ENCODE measurements at regions not wholly inside any gene's neighbourhood (a gene's known extent, or its start where the extent isn't known, plus 50 kb on each side); places are given as distances from the start of the nearest gene placed in this dataset.
A peak's percentile ranks its signal among the peaks of the same experiment; 100 is the strongest.

DNA sequence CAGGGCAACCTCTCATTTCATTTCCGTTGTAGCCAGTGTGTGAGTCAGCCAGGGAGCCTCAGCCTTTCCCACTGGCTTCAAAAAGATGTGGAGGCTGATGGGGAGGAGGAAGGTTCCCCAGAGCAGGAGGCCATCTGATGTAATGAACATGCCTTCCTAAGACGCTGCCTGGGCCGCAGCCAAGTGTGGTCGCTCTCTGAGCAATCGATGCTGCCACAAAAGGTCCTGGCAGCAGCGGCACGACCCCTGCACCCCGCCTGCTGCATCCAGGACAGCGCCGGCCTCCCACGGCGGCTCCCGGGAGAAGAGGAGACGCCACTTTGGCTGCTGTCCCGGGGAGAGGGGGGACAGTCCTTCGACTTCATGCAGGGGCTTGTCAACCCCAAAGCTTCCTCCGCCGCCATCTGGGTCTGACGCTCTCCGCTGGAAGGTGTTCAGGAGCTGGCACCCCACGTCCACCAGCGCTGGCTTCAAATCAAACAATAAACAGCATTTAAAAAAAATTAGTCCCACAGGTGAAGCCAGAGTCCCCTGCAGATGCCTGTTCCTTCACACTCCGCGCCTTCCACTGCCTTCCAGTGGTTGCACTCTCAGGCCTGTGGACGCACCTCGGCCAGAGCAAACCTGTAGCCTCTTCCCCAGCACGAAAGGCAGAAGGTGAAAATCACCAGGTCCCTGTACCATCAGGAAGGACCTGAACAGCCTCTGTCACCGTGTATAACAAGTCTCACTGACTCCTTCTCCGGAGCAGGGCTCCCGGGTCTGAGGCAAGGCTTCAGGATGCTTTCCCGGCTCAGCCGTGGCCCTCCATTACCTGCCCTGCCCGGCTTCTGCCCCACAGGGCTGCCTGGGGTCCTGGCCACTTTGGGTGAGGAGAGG lies 930.7 kb downstream of the BRD1 start:
- no peak for DNase-seq

GRCh38 chr22:48895831-48896765 lies 931.6 kb downstream of the BRD1 start:
- no peak for DNase-seq

DNA sequence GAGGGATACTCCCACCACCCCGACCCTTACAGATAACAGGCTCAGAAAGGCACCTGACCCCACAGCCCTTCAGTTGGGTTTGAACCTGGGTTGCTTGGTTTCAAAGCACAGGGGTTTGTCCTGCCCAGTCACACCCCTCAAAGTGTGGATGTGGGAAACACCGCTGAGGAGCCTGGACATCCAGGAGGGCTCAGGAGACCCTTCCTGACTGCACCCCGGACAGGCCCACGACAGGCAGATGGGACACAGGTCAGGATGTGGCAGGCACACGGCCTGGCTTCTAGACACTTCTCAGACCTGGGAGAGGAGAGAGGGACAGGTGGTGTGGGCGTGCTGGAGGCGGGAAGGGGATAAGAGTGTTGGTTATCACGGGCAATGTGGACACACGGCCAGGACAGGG lies 932.3 kb downstream of the BRD1 start:
- no peak for DNase-seq

GRCh38 chr22:48894804-48895250 lies 932.8 kb downstream of the BRD1 start:
- DNase-seq, result no peak

DNA sequence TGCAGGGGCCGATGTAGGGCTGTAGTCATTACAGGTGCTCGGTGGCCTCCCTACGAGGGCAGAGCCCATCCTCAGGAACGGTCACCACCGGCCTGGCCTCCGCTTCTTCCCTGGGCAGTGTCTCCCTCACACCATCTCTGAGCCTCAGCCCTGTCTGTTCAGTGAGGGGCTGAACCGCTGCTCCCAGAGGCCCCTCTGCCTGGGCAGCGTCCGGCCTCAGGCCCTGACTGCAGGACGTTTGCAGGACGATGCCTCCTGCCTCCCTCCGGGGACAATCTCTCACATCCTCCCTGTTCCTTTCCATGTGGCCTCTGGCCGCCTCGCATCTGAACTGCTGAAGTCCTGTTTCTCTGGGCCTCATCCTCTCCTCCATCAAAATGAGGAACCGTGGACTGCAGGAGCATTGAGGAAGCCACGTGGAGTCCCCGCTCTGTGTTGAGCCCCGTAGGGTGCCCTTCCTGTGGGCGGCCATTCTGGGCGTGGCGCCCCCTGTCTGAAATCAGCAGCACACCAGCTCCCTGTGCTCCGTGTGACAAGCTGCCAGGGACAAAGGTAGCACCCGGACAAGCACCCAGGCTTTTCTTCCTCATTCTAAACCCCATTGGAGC lies 933.5 kb downstream of the BRD1 start:
- no peak for DNase-seq

DNA sequence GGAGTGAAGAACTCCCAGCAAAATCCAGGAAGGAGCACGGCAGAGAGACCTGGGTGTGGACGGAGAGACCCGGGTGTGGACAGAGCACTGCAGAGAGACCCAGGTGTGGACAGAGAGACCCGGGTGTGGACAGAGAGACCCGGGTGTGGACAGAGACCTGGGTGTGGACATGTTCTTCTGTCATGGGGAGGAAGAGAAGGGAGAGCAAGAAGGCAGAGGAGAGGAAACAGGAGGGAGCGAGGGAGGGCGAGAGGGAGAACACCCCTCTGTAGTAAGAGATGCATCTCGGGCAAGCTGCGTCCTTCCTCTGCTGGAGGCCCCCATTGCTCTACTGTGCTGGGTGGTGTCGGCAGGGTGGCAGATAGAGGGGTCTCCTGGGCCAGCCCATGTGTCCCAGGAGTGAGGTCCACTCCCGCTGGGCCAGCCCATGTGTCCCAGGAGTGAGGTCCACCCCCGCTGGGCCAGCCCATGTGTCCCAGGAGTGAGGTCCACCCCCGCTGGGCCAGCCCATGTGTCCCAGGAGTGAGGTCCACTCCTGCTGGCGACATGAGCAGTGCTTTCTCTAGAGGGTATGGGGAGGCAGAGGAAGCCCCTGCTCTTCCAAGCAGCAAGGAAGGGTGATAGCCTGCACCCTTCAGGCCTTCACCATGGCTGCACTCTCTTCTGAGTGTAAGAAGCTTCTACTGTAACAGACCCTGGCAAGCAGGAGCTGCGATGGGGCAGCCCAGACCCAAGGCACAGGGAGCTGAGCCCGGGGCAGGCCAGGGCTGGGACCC lies 934.2 kb downstream of the BRD1 start:
- no peak for DNase-seq

DNA sequence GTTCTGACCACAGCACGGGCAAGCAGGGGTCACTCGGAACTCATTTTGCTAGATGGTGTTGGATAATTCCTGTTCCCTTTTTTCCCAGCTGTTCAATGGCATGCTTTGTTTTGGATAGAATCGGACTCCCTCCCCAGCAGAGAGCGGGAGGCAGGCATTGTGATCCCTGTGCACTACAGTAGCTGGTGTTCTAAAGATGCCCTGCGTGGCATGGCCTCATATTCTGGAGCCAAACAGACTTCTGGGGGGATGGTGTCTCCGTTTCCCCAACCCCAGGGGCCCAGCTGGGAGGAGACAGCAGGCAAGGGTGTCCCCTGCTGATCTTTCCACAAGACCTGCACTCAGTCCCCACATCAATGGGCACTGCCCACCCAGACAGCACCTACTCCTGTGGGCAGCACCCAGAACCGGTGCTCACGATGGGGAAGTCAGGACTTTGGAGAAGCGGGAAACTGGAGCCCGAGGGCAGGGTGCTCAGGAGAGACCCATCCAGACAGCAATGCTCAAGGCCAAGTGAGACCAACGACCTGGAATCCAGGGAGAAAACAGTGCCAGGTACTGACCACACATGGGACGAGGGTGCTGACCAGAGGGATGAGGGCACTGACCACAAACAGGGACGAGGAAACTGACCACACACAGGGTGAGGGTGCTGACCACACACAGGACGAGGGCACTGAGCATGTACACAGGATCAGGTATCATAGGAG lies 934.9 kb downstream of the BRD1 start:
- peak in 6 of 56 donors; percentile 10 to 30 (median 28) for DNase-seq

DNA sequence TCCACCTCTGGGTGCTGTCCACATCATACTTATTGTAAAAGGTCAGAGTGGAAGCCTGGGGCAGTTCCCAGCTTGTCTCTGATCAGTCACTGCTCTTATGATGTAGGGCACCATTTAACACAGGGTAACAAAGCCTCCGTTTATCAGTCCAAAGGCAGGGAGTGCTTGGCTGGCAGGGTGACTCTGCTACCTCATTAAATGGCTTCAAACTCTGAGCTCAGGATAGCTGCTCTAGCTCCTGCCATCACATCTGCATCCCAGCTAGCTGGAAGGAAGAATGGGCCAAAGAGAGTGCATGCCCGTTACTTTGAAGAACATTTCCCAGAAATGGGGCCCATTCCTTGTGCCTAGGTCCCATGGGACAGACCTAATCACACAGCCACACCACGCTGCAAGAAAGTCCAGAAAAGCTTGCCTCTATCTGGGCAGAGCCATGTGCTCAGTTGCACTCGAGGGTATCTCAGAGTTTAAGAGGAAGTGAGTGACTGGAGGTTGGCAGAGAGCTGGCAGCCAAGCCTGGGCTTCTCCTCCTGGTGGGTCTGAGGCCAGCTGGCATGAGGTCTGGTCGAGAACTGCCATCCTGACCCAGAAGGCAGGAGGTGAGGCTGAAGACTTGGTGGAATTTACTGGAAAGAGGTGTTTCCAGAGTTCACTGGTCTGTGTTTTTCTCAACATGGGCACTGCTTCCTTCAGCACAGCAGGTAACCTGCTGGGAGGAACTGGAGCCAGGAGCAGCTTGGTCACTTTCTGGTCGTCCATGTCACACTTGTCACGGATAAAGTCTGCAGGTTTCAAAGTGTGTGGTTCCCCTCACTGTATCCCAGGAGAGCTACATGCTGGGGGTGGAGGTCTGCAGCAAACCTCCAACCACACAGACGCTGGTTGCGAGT lies 935.7 kb downstream of the BRD1 start:
- no peak for DNase-seq

GRCh38 chr22:48890693-48891554 lies 936.7 kb downstream of the BRD1 start:
- DNase-seq, result no peak

GRCh38 chr22:48889887-48890692 lies 937.6 kb downstream of the BRD1 start:
- no peak for DNase-seq

DNA sequence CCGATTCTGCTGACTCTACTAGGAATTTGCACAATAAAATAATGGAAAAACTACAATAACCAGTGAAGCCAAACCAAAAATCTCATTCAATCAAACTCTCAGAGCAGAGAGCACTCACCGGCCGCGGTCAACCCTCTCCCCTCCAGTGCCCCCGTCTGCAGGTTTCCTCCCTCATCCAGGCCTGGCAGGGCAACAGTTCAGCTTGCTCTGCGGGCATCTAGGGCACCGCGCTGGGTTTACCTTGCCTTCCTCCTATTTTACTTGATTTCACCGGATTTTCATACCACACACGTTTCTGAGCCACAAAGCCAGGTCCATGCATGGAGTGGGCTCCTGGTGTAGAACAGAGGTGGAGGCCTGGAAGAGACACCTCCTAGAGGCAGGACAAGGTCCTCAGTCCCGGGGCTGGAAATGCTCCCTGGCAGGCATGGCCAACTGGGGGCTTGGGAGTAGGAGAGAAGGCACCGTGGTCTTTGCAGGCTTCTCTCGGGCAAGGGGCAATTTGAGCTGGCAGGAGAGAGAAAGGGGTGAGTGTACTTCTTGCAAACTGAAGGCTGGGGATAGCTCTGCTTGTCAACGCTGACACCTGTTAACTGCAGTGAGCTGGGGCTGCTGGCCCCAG lies 938.4 kb downstream of the BRD1 start:
- DNase-seq, result no peak

GRCh38 chr22:48888466-48889208 lies 939.0 kb downstream of the BRD1 start:
- no peak for DNase-seq

- DNase-seq, result no peak
Observed at GRCh38 chr22:48887394-48888332, 940.0 kb downstream of the BRD1 start.

DNA sequence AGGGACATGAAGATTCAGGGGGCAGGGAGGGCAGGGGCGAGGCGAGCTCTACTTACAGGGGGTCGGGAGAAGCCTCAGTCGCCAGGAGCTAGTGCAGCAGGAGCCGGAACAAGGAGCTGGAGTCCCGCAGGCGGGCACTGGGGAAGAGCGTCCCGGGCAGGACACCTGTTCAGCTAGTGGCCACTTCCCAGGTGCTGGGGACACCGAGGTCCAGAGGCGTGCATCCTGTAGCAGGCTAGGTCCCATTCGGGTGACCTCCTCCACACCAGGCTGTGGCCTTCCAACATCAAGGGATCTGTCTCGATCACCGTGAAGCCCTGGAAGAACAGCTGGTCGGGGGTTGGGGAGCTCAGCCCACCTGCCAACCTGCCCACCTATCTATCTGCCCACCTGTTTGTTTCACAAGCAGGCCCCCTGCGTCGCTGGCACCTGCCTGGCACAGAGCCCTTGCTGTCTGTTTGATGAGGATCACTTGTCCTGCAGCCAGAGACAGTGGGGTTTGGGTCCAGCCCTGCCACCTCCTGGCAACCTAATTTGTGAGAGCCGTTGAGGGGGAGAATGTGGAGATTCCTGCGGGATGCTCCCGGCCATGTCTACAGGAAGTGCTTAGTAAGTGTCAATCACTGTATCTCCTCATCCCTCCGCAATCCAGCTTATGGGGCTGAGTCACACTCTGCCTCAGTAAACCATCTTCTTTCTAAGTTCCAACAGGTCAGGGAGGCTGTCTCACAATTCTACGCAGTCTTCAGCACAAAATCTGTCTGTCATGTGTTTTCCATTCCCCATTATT lies 940.9 kb downstream of the BRD1 start:
- no peak for DNase-seq

Measured in amygdala (tissue), 56 donors.